PC-3 (cell line): ENCODE measurements at regions not wholly inside any gene's neighbourhood (a gene's known extent, or its start where the extent isn't known, plus 50 kb on each side); places are given as distances from the start of the nearest gene placed in this dataset.

Experiments
- ATAC-seq: fragments of 200-7000 bp; cut with Tn5 transposase; 2 replicates; pipeline ENCODE4 v1.9.1; 2020; ENCODE audit warnings: mild to moderate bottlenecking, moderate library complexity
- BruUV-seq: library from RNA; stranded (reverse); fragments of 400-500 nt; replicated peaks from 2 replicates; lab custom pipeline; 2021; lab: Mats Ljungman, UMichigan
- CTCF ChIA-PET: fragments of 300-600 bp; sonication (Branson Sonifier 250); formaldehyde crosslinking; loops from one replicate; lab custom pipeline; 2022; ENCODE audit warnings: antibody characterized with exemption; lab: Charles Lee
- POLR2A ChIA-PET: fragments of 300-600 bp; sonication (Branson Sonifier 250); formaldehyde crosslinking; loops from one replicate; lab custom pipeline; 2022; ENCODE audit warnings: antibody characterized with exemption; ENCODE audit not compliant: unreplicated experiment; lab: Charles Lee
- DNase-seq: peaks from one replicate; pipeline ENCODE4 v3.0.0-alpha.2; 2015
- H2AFZ ChIP-seq: fragments of 300-600 bp; sonication (generic); 2 replicates; pipeline ENCODE4 v1.6.0; 2016; ENCODE audit warnings: antibody characterized with exemption, low read length
- H3F3A ChIP-seq: fragments of 300-600 bp; sonication (generic); one replicate; pipeline ENCODE4 v1.6.0; 2017; ENCODE audit warnings: antibody characterized with exemption, low read length, control low read depth, mild to moderate bottlenecking; ENCODE audit not compliant: unreplicated experiment
- H3K27ac ChIP-seq: fragments of 300-600 bp; sonication (generic); 2 replicates; pipeline ENCODE4 v1.5.1; 2016; ENCODE audit warnings: mild to moderate bottlenecking, low read length
- H3K27me3 ChIP-seq: fragments of 300-600 bp; sonication (generic); 2 replicates; pipeline ENCODE4 v1.6.1; 2016; ENCODE audit warnings: low read length, mixed read lengths
- H3K36me3 ChIP-seq: fragments of 300-600 bp; sonication (generic); 2 replicates; pipeline ENCODE4 v1.6.1; 2016; ENCODE audit warnings: low read depth, mixed run types, low read length, mixed read lengths
- H3K4me1 ChIP-seq: fragments of 300-600 bp; sonication (generic); 2 replicates; pipeline ENCODE4 v1.5.1; 2016; ENCODE audit warnings: low read length; ENCODE audit not compliant: insufficient read depth
- H3K4me2 ChIP-seq: fragments of 300-600 bp; sonication (generic); 2 replicates; pipeline ENCODE4 v1.6.0; 2016; ENCODE audit warnings: low read length
- H3K4me3 ChIP-seq: fragments of 300-600 bp; sonication (generic); 2 replicates; pipeline ENCODE4 v1.5.1; 2016; ENCODE audit warnings: mild to moderate bottlenecking, low read length, mixed read lengths
- H3K79me2 ChIP-seq: fragments of 300-600 bp; sonication (generic); 2 replicates; pipeline ENCODE4 v1.6.1; 2017; ENCODE audit warnings: low read length, mixed read lengths
- H3K9ac ChIP-seq: fragments of 300-600 bp; sonication (generic); 2 replicates; pipeline ENCODE4 v1.6.0; 2016; ENCODE audit warnings: mild to moderate bottlenecking, low read length
- H3K9me2 ChIP-seq: fragments of 300-600 bp; sonication (generic); replicated peaks from 2 replicates; pipeline ENCODE4 v1.6.1; 2016; ENCODE audit warnings: mixed run types, low read length, mixed read lengths
- H3K9me3 ChIP-seq: fragments of 300-600 bp; sonication (generic); 2 replicates; pipeline ENCODE4 v1.6.1; 2016; ENCODE audit warnings: low read length, mixed read lengths
- H4K20me1 ChIP-seq: fragments of 300-600 bp; sonication (generic); 2 replicates; pipeline ENCODE4 v1.6.1; 2016; ENCODE audit warnings: low read length, mixed read lengths
- EZH2 ChIP-seq: fragments of 300-600 bp; sonication (generic); IDR thresholded peaks from one replicate; pipeline ENCODE4 v1.6.1; 2017; ENCODE audit warnings: antibody characterized with exemption, mild to moderate bottlenecking, low read length; ENCODE audit not compliant: unreplicated experiment
- EZH2phosphoT487 ChIP-seq: fragments of 300-600 bp; sonication (generic); IDR thresholded peaks from 2 replicates; pipeline ENCODE4 v1.6.1; 2018; ENCODE audit warnings: mild to moderate bottlenecking, antibody characterized with exemption, low read length, borderline replicate concordance
- intact Hi-C: fragments of 100-400 bp; cut with micrococcal nuclease; formaldehyde crosslinking; loops from 2 replicates; pipeline ENCODE4 v1.9.0; 2023
- TF ChIP-seq, protein P1 (sequence below): fragments of 300-600 bp; sonication (generic); conservative IDR thresholded peaks from 2 replicates; pipeline ENCODE4 v1.5.1; 2017; ENCODE audit warnings: antibody characterized with exemption, low read depth, mild to moderate bottlenecking, low read length

- H3K27ac ChIP-seq, result no peak overlapping the region
- ATAC-seq (no peak), DNase-seq (no peak)
- intact Hi-C loops, result no loop called here
- no TSS peak for BruUV-seq
- POLR2A ChIA-PET, result no interaction called here
- H3K9me2 ChIP-seq, result no peaks in the 10 kb centered on the region
- H4K20me1 ChIP-seq, result no peaks in the 10 kb centered on the region
- TF ChIP-seq EZH2phosphoT487 (no peak), EZH2 (no peak)
- TF ChIP-seq, protein P1, sequence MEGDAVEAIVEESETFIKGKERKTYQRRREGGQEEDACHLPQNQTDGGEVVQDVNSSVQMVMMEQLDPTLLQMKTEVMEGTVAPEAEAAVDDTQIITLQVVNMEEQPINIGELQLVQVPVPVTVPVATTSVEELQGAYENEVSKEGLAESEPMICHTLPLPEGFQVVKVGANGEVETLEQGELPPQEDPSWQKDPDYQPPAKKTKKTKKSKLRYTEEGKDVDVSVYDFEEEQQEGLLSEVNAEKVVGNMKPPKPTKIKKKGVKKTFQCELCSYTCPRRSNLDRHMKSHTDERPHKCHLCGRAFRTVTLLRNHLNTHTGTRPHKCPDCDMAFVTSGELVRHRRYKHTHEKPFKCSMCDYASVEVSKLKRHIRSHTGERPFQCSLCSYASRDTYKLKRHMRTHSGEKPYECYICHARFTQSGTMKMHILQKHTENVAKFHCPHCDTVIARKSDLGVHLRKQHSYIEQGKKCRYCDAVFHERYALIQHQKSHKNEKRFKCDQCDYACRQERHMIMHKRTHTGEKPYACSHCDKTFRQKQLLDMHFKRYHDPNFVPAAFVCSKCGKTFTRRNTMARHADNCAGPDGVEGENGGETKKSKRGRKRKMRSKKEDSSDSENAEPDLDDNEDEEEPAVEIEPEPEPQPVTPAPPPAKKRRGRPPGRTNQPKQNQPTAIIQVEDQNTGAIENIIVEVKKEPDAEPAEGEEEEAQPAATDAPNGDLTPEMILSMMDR, result no peak
- H3F3A ChIP-seq, result peaks cover 3% of the 10 kb centered on the region
- CTCF ChIA-PET, result no interaction called here
- H3K4me2 ChIP-seq, result no peak overlapping the region
- H3K79me2 ChIP-seq, result no peaks in the 10 kb centered on the region
- no peaks in the 10 kb centered on the region for H3K36me3 ChIP-seq
- no peak overlapping the region for H3K4me3 ChIP-seq
- no peak overlapping the region for H3K9ac ChIP-seq
- no peaks in the 10 kb centered on the region for H3K9me3 ChIP-seq
- no peak overlapping the region for H2AFZ ChIP-seq
- no peaks in the 10 kb centered on the region for H3K27me3 ChIP-seq
- H3K4me1 ChIP-seq, result peaks cover 22% of the 10 kb centered on the region
Measured at GRCh38 chr5:173778152-173778782, 109.9 kb upstream of the CPEB4 start.

- Histone ChIP-seq H3K9me2 (no peaks in the 10 kb centered on the region), H3K27ac (no peak overlapping the region), H3F3A (peaks cover 3% of the 10 kb centered on the region), H2AFZ (no peak overlapping the region), H3K9me3 (no peaks in the 10 kb centered on the region), H3K36me3 (no peaks in the 10 kb centered on the region), H3K4me3 (no peak overlapping the region), H3K4me1 (peaks cover 26% of the 10 kb centered on the region), H3K27me3 (no peaks in the 10 kb centered on the region), H4K20me1 (no peaks in the 10 kb centered on the region), H3K79me2 (no peaks in the 10 kb centered on the region), H3K9ac (no peak overlapping the region), H3K4me2 (no peak overlapping the region)
- no peak for TF ChIP-seq EZH2
- TF ChIP-seq, protein P1, result no peak
- no peak for TF ChIP-seq EZH2phosphoT487
- DNase-seq, result no peak
- intact Hi-C loops, result no loop called here
- POLR2A ChIA-PET, result no interaction called here
- CTCF ChIA-PET, result no interaction called here
- no TSS peak for BruUV-seq
- ATAC-seq, result no peak
Measured at GRCh38 chr5:173778784-173779304, 109.3 kb upstream of the CPEB4 start.
